ENCODE measurements at regions not wholly inside any gene's neighbourhood (a gene's known extent, or its start where the extent isn't known, plus 50 kb on each side); places are given as distances from the start of the nearest gene placed in this dataset.
"Not testable (repeated sequence)": the region's sequence is repeated elsewhere in the genome, so short reads cannot be mapped to it uniquely, and the experiment has no call there.

DNA sequence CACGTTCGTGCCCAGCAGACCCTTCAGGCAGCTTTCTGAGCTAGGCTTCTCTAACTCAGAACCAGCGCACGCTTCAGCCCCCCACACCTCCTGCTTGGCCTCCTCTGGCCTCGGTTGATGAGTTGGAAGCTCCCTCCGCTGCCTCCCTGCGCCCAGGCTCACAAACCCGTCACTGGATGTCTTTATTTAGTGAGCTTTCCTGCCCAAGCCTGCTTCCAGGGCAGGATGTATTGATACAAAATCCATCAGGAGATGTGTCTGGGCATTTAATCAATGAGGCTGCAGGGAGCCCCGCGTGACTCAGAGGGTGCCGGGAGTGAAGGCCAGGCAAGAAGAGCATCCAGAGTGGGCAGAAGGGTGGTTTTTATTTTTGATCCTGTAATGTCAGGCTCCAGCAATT is 316.1 kb upstream of the SFSWAP start:
- TF ChIP-seq CTCF (conservative IDR thresholded peaks at IDR 0.05; ENCODE audit: low read depth, low read length); EZH2 (IDR thresholded peaks at IDR 0.05; ENCODE audit: borderline replicate concordance, low read depth, low read length, poor library complexity, severe bottlenecking): not testable (repeated sequence)
